HPDE6-E6E7 (cell line): ENCODE measurements at regions not wholly inside any gene's neighbourhood (a gene's known extent, or its start where the extent isn't known, plus 50 kb on each side); places are given as distances from the start of the nearest gene placed in this dataset.

Source experiments
- DNase-seq: peaks from one replicate; pipeline ENCODE4 v3.0.0; 2011; ENCODE audit warnings: missing footprints; ENCODE audit errors: extremely low spot score

DNA sequence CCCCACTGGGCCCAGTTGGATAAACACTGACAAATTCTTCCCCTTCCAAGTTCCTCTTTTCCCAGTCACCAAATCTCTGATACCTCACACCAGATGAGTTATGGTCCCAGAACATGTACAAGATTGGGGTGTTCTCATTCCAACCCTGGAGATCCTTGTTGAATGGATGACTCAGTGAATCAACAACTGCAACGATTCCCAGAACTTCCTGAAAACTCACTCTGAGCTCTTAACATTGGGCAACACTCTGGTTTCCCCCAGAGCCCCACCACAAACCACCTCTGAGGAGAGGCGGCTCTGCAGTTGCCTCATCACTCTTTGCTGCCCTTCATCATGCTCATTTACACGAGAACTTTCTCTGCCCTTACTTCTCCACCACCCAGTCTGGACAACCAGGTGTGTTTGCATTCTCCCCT is 115.2 kb downstream of the MRPL14 start:
- no peak for DNase-seq

DNA sequence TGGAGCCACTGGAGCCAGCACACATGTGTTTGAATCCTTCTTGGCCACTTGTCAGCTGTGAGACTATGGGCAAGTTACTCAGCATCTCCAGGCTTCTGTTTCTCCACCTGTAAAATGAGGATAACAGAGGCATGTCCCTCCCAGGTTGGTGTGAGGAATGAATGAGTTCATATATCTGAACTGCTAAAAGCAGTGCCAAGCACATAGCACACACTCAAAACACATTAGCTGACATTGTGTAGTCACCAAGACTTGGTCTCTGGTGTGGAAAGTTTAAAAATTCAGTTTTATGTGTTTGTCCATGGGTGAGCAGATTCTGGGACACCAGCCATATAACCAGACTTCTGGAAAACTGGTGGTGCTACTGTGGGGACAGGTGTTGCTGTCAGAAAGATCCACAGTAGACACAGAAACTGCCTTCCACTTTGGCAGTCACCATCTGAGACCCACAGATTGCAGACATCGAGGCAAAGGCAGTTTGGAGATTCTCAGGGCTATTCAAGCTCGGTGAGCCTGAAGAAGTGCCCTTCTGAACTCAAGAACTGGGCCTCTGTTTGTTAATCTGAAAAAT is 115.8 kb downstream of the MRPL14 start:
- no peak for DNase-seq

DNA sequence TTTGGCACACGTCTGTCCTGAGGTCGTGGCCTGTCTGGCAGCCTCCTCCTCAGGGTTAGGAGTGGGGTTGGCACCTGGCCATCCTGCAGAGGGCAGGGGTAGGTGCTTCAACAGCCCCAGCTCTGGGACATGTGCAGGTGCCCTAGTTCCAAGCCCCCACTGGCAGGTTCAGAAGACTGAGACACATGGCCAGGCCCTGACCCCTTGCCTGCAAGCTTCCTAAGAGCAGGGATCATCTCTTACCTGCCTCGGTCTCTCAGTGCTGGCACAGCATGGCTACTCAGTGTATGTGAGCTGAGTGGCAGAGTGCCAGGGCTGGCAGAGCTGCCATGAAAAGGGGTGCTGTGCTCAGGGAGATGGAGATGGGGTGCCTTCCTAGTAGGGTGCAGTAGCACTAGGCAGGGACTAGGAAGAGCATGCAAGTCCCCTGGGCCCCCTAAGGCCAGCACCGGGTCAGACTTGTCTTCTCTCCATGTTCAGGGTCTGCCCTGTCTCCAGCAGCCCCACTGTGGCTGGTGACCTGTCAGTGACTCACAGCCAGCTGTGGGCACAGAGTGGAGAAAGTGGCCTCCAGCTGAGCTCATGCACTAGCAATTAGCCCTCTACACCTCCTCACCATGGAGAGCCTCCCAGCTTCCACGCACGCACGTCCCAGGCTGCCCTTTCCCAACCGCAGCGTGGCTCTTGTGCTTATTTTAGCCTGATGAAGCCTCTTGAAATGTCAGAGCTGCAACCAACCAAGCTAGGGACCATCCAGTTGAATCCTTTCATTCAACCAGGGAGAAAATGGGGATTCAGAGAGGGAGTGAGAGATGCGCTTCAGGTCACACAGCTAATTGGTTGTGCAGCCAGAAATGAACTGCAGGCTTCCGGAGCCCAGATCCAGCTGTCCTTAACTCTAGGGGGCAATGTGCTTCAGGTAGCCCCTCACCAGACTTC is 116.6 kb downstream of the MRPL14 start:
- peak; percentile 54 for DNase-seq

DNA sequence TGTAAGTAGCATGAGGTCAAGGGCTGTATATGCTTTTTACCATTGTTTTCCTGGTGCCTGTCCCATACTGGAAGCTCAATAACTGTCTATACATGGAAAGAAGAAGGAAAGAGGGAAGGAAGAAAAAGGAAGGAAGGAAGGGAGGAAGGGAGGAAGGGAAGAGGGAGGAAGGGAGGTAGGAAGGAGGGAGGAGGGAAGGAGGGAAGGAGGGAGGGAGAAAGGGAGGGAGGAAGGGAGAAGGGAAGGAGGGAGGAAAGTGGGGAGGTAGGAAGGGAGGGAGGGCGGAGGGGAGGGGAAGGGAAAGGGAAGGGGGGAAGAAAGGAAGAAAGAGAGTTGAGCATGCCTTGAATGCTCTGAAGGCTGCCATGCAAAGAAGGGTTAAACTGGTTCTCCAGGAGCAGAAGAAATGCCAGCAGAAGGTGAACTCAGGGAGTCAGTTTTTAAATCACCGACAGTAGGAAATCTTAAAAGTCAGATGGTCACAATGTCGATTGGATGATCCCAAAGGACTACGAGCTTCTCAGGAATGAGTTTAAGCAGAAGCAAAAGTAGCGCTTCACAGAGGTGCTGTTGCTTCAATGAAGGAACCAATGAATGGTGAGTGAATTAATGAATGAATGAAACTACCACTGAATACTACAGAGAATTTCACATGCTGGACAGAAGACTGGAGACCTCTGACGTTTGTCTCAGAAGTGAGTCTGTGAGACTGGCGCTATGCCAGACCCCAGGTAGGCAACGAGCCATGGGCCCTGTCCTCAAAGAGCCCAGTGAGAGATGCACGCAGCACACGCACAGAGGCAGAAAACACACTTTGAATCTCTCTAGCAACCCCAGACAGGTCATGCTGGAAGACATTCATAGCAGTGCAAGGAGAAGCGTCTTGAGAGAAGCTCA is 117.6 kb downstream of the MRPL14 start:
- no peak for DNase-seq

DNA sequence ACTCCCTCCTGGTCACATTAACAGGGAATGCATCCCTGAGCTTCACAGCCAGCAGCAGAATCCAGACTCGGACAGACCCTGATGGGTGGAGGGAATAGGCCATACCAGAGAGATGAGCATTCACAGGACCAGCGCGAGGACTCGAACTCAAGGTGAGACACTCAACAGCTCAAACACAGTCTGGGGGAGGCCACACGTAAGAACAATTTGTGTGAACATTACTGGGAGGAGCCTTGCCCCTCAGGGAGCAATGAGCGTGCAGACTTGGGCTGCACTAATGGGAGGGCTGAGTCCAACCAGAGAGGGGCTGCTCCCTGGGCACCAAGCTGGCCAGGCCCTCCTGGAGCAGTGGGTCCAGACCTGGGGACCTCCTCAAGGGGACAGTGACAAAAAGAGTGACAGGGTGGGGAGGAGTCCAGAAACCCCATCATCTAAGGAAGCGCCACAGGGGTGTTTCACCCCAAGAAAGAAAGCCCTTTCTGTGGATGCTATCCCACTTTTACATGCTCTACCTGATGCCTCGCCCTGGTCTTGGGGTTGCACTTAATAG is 118.4 kb downstream of the MRPL14 start:
- no peak for DNase-seq

DNA sequence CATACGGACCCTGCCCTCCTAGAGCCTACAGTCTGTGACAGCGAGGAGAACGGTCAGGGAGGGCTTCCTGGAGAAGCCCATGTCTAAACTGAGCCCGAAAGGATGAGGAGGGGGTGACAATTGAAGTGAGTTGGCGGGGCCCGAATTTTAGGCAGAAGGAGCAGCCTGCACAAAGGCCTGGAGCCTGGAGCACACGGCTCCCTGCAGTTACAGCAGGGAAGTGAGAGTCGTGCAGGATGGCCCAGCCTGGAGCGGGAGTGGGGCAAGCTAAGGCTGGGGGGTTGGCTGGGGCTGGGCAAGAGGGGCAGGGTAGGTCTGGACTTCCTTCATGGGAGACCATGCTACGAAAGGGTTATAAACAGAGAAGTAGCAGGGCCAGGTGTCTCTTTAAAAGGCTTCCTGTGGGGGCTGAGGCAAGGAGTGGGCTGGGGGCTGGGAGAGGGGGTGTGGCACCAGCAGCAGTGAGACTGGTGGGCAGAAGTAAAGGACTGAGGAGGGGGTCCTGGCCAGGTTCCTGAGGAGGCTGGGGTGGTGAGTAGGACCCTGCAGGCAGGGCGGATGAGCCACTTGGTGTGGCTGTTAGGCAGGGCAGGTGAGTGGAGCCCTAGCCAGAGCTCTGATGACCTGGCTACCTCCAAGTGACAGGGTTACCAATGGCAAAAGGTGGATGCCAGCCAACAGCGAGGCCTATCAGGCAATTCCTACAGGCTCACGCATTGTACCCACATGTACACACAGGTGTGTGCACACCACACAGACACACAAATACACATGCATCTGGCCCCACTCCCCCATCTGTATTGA is 119.2 kb downstream of the MRPL14 start:
- DNase-seq = no peak

DNA sequence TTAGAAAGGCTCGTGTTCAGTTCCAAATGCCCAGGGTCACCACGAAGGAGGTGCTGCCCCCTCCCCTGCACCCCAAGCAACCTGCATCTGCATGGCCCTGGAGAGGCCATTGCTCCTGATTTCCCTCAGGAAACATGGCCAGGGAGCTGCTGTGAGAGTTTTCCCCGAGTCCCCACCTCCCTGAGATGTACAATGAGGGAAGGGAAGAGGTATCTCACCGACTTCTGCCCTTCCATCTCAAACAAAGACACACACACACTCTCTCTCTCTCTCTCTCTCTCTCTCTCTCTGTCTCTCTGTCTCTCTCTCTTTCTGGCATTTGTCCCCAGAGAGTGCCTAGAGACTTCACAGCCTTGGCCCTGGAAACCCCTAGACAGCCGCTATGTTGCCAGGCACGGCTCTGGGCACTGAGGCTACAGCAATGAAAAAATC is 120.4 kb downstream of the MRPL14 start:
- DNase-seq = no peak

DNA sequence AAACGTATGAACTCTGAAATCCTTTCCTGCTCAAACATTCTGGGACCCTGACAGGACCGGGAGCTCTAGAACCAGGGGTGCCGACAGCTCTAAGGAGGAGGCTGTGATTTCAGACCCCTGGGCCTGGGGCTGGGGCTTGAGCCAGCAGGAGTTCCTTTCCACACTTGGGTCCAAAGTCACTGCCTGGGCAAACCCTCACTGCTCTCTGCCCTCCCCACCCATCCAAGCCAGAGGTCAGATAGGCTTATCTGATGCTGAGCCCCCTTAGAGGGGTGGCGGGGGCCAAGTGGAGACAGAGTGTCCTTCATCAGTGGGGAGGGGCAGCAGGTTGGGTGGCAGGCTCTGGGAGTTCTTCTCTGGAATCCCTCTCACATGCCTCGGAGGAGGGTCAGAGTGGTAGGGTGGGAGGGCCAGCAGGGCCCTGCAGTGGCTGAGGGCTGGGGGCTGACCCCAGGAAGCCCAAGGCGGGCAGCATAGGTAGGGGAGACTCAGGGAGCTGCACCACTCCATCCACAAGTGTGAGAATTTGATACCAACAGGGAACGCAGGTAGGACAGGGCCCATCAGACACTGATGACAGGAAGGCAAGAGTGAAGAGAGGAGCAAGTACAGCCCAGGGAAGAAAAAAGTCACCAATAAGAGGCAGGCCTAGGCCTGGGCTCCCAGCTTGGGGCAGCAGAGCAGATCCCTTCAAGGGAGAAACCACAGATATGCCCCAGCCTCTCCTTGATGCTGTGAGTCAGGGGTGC is 121.0 kb downstream of the MRPL14 start:
- no peak for DNase-seq

DNA sequence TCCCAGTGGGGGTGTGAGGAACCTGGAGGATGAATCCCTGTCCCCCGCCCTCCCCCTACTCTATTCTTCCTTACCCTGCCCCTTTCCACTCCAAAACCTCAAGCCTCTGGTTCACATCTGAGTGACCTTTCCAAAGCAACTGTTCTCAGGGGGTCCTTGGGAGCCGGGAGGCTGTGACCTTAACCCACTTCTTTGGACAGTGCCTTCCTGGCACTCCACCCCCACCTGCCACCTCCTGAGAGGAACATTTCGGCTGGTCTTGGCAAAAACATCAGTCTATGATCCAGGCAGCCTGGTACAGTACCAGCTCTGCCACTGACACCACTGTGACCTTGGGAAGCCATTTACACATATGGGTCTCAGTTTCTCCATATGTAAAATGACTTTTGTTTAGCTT is 121.7 kb downstream of the MRPL14 start:
- no peak for DNase-seq

DNA sequence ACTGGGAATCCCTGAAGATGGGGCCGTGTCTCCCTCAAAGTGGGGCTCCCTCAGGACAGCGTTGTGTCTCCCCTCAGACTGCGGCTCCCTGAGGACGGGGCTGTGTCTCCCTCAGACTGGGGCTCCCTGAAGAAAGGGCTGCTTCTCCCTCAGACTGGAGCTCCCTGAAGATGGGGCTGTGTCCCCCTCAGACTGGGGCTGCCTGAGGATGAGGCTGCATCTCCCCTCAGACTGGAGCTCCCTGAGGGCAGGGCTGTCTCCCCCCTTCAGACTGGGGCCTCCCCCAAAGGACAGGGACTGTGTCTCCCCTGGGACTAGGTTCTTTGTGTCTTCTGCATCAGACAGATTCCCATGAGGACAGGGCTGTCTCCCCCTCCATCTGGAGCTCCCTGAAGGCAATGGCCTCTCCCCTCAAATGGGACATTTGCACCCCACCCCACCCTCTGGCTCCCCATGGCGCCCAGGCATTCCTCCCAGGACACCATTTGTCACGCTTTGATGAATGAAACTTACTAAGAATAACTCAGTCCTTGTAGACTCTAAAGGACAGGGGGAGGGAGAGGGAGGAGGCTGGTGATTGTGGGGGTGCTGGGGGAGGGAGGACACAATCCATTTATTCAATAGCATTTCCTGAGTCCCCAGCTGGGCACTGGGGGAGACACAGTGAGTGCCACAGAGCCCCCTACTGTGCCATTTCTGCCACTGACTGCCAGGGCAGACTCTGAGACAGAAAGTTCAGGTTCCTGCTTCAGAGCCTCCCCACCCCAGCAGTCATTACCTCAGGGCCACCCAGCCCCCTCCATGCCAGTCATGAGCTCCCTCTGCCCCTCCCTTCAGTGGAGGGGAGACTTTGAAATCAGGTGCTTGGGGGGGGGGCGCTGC is 122.4 kb downstream of the MRPL14 start:
- DNase-seq = no peak

DNA sequence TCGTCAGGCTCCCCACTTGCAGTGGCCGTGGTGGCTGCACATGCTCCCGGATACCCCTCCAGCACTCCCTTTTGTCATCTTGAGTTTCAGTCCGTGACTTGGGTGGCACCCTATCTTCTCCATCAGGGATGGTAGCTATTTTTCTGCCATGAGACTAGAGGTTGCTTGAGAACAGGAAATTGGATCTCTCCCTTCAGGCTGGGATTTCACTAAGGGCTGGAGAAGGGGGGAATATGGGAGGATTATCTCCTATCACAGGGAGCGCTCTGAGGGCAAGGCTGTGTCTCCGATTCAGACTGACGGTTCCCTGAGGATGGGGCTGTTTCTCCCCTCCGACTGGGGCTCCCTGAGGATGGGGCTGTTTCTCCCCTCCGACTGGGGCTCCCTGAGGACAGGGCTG is 123.1 kb downstream of the MRPL14 start:
- no peak for DNase-seq

DNA sequence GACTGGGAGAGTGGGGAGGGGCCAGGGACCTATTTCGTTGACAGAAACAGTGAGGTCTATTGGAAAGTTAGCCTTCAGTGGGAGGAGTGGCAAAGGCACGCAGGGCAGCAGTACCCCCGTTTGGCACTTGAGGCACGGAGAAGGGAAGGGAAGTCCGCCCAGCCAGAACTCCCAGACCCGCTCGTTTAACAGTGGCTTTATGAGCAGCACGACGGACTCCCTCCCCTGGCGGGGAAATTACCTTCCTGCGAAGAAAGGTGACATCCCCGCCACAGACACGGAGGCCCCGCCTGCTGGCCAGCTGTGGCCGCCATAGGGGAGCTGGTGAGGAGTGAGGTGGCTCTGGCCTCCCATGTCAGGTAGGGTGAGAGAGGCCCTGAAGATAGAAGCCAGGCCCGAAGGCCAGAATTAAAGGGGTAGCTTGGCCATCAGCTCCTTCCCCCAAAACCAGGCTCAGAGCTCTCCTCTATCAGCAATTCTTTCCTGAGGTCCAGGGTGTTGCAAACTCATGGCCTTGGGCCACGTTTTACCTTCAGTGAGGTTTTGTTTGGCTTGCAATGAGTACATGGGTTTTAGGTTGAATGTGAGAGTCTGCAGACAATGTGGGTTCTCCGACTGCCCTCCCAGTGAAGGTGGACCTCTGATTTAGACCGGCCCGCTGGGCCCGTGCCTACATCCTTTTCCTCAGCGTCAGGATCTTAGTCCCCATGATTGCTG is 123.7 kb downstream of the MRPL14 start:
- DNase-seq = no peak

DNA sequence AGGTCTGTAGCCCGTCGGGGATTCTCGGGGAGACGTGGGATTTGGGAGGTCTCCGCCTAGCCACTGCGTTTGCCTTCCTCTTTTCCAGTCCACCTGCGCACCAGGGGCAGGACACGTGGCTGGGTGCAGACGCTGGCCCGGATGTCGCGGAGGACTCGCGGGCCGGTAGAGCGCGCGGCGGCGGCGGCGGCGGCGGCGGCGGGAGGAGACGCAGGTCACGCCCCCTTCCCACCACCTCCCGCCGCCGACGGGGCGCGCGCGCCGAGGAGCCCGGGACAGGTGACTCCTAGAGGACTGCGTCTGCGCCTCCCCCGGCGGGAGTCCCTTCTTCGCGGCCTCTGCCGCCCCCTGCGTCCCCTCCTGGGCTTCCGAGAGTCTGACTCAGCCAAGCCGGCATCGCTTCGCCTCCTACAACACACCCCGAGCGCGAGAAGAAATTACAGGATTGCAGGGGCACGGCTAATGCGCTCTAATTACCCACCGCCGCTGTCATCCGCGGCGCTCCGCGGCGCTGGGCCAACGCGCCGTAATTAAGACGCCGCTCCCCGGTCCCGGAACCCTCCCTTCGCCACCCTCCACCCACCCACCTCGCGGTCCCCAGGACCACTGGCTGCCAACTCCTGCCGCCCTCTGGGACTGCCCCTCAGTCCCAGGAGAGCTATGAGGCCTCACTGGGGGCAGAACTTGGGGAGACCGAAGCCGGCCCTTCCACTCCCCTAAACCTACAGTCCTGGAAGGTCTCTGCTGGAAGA is 124.5 kb downstream of the MRPL14 start:
- peak; percentile 49 for DNase-seq

DNA sequence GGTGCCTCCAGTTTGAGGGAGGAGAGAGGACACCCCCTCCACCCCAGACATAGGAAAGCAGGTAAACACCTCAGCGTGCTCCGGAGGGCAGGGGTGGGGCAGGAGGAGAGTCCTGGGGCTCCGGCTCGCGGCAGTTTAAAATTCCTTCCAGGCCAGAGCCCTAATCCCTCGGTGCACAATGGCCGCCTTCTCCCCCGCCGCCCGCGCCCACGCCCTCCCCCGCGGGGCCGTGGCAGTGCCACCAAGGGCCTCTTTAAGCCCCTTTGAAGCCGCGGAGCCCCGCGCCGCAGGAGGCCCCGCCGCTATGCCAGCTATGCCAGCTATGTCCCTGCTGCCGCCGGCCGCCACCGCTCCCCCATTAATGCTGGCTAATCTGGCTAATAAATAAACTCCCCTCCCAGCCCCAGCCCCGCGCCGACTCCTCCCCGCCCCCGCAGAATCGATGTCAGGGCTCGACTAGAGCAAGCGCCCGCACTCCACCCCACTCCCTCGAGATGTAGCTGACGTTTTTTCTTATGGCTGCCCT is 125.1 kb downstream of the MRPL14 start:
- DNase-seq = no peak

DNA sequence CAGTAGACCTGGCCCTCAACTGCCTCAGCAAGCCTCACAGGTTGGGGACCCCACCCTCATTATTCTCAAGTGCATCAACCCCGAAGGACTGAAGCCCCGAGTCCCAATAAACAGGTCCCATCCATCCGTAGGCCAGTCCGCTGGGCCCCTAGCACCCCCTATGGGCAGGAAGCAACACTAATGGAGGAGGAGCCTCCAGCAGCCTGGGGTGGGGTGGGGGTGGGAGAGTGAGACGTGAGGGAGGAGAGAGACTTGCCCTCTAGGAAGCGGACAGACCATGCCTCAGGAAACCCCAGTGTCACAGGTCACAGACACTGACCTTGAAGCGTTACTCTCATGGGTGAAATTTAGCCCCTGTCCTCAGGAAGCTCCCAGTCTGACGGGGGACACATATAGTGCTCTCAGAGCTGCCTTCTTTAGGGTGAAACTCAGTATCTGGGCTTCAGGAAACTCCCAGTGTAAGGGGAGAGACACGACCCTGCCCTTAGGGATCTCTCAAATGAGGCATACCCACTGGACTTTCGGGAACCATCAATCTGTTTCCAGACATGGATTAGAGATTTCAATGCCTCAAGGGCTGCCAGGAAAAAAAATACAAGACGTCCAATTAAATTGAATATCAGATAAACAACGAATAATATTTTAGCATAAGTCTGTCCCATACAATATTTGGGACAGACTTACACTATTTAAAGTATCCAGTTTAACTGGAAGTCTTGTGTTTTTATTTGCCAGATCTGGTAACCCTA is 125.8 kb downstream of the MRPL14 start:
- no peak for DNase-seq

DNA sequence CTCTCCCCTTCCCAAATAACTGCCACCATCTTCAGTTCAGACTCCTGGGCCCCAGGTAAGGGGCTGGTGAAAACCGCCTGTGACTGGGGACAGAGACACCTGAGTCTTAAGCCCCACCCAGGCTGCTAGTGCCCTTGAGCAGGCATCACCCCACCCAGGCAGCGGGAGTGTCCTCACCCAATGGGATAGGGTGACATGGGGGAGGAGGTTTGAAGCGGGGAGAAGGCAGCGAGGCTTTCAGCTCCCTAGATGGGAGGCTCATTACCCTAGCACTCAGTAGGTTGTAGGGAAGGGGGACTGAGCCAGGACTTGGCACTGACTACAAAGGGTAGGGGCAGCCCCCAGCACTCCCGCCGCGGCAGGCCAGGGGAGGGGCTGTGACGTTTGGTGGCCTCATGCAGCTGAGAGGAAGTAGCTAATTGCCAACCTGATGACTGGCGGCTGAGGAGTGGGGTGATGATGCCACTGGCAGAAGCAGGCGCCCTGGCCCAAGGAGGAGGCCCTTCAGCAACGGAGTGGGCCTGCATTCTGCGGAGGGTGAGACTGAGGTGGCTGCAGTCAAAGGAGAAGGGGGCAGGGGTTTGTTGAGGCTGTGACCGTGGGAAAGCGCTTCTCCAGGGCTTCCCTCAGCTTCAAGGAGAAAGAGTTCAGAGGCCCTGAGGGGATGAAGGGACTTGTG is 126.9 kb downstream of the MRPL14 start:
- no peak for DNase-seq
